Germinal center (tissue), 1 donor: ENCODE measurements at regions not wholly inside any gene's neighbourhood (a gene's known extent, or its start where the extent isn't known, plus 50 kb on each side); places are given as distances from the start of the nearest gene placed in this dataset.
"Not testable (repeated sequence)": the region's sequence is repeated elsewhere in the genome, so short reads cannot be mapped to it uniquely, and the experiment has no call there.

Experiments
- DNase-seq: peaks from one replicate; pipeline ENCODE4 v3.0.0; 2012; ENCODE audit warnings: mixed read lengths, low spot score

DNA sequence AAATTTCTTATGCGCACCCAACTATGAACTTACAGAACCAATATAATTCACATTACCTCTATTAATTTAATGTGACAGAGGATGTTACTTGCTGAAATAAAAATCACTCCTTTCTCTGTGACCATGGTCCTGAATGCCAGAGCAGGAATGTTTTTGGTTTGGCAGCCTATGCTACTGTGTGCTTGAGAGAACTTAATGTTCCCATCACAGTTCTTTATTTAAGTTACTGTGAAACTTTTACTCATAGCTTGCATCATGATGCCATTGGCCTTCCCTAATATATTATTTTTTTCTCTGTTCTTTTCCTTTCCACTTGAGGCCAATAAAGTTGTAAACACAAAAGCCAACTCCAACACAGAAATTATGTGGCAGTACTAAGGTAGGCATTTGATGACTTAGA, 142.2 kb downstream of the FAM76B start:
- no peak for DNase-seq

GRCh38 chr11:95641495-95641894, 148.1 kb downstream of the FAM76B start:
- DNase-seq = peak; percentile 8

DNA sequence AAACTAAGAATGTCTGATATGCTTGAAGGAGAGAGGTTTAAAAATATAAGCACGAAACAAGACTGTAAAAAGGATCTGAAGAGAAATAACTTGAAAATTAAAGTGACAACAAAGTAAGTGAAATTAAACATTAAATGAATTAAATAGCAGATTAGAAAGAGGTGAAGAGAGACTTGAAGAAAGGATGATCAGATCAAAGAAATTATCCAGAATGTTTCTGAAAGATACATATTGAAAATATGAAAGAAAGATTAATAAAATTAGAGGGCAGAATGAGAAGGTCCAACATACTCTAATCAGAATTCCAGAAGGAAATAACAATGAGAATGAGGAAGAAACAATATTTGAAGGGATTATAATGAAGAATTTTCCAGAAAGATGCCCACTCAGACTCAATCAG, 151.1 kb downstream of the FAM76B start:
- DNase-seq = no peak

- DNase-seq = no peak
Measured at GRCh38 chr11:95625164-95625900, 164.2 kb downstream of the FAM76B start.

- no peak for DNase-seq
Measured at GRCh38 chr11:95616256-95616804, 173.3 kb downstream of the FAM76B start.

- no peak for DNase-seq
Measured at GRCh38 chr11:95611827-95612226, 177.8 kb downstream of the FAM76B start.

DNA sequence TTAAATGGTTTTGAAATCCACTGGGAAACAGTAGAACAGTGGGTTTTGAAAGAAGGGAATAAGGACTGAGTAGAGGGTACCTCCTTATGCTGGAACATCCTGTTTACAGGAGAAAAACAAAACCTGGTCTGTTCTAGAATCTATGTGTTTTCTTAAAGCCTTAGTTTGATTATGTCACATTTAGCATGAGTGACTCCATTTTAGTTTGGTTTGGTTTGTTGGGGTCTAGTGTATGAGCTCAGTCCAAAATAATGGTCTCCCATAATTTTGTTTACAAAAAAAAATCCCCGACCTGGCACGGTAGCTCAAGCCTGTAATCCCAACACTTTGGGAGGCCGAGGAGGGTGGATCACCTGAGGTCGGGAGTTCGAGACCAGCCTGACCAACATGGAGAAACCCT, 179.4 kb downstream of the FAM76B start:
- not testable (repeated sequence) for DNase-seq

- no peak for DNase-seq
Measured at GRCh38 chr11:95608093-95608492, 181.5 kb downstream of the FAM76B start.

DNA sequence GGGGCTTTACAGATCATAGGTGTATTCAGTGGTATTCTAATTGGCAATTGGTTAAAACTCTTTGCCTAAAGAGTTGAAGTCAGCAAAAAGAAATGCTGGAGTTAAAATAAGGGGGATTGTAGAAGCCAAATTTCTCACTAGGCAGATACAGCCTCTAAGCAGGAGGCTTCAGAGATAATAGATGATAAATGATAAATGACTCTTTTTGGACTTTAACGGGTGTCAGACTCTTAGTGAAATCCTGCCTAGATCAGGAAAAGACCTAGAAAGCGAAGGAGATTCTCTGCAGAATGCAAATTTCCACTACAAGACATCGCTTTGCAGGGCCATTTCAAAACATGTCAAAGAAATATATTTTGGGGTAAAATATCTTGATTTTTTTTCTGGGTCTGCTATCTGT, 182.8 kb downstream of the FAM76B start:
- DNase-seq = no peak

- peak; percentile 19 for DNase-seq
Measured at GRCh38 chr11:95605271-95605940, 184.2 kb downstream of the FAM76B start.

DNA sequence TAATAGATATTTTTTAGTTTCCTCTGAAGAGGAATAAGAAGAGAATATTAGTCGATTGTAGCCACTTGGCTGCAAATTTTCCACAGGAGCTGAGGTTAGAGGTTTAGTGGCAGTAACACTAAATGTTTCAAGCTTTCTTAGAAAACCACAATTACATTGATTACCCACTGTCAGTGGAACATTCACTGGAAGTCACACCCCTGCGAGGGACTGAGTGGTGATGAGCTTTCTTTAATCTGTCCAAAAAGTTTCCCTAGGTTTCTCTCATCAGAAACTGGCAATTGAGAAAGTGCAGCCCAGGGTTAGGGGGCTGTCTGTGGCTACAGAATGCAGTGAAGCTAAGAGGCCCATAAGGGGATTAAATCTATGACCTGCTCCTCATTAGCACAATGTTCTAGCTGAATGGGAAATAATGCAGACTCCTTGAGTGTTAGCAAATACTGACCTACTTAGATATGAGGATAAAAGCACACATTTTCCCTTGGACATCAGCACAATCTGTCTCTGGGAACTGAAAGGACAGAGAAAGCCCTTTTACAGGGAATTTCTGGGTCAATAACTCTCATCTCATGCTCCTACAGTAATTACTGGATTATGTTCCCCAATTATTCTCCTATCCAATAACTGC, 189.5 kb downstream of the FAM76B start:
- DNase-seq = no peak

- DNase-seq = no peak
Measured at GRCh38 chr11:95595973-95596489, 193.6 kb downstream of the FAM76B start.

DNA sequence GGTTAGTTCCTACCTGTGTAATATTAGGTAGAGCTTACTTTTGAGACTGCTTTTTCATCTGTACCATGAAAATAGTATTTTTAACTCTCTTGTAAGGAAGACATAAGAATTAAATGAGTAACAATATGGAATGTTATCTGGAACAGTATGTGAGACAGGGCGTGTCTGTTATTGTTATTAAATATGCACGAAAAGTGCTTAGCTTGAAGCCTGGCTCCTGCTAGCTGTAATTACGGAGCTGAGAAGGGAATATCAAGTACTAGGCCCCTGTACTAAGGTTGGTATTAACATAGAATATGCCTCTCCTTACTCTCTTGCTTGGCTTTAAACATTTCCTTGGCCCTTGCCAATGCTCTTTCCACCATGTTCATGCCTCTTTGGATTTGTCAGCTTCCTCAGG, 194.0 kb downstream of the FAM76B start:
- DNase-seq = no peak

DNA sequence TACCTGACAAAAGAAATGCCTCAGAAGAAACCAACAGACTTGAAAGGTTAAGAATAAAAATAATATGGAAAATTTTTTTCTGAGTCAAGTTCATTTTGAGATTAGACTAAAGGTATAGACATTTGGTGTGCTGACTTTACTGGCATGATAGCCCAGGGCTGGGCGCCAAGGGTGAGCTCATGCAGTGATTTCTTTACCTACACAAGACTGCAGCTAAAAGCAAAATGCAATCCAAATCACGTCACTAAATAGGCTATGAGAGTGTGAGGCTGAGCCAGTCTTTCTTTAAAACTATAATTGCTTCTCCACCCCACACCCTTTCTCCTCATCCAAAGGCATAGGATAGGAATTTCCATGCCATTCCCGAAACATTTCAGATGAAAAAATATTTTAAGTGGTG, 196.5 kb downstream of the FAM76B start:
- no peak for DNase-seq

GRCh38 chr11:95592471-95592870, 197.1 kb downstream of the FAM76B start:
- no peak for DNase-seq

- DNase-seq = no peak
Measured at GRCh38 chr11:95589893-95590612, 199.5 kb downstream of the FAM76B start.

DNA sequence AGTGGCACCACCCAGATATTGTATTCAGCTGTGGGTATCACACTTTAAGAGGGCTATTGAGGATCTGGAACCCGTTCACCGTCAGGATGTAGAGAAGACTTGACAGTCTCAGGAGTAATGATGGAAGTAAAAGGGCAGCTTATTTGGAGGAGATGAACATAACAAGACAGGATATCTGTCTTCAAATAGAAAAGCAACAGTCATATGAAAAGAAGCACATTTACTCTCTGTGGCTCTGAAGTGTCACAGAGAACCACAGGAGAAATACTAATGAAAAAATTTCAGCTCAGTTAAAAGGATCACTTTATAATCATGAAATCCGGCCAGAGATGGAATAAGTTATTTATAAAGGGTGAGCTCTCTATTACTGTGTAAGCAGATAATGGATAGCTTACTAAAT, 200.8 kb downstream of the FAM76B start:
- no peak for DNase-seq

DNA sequence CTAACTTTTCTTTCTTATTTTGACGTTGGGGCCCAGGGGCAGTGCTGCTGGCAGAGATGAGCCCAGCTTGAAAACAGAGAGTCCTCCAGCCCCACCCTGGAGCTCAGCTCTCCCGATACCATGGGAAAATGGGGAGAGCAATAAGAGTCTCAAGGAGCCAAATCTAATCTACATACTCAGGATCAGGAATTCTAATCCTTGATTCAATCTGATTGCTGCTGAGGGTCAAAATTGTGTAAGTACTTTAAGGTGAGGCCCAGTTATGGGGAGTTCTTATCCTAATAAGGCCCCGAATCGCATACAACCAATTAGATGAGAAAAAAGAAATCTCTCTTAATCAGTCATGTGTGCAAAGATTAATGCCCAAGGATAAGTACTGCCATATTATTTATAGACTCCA, 202.9 kb downstream of the FAM76B start:
- no peak for DNase-seq

DNA sequence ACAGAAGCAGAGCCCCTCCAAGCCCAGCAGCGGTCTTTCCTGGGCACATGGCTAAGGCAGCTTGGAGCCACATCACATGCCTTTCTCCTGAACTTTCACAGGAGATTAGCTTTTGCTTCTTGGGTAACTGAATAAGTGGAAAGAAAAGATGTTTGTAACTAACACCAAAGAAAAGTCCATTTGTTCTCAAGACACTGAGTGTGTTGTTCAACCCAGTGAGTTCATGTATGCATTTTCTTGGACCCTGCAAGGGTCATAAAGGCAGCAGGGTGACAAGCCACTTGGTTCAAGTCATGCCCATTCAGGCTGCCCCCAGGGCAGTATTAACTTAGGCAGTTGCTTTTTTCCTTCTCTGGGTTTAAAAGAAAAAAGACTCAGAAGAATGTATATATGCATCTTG, 203.4 kb downstream of the FAM76B start:
- no peak for DNase-seq

- no peak for DNase-seq
Measured at GRCh38 chr11:95585752-95586077, 203.9 kb downstream of the FAM76B start.

DNA sequence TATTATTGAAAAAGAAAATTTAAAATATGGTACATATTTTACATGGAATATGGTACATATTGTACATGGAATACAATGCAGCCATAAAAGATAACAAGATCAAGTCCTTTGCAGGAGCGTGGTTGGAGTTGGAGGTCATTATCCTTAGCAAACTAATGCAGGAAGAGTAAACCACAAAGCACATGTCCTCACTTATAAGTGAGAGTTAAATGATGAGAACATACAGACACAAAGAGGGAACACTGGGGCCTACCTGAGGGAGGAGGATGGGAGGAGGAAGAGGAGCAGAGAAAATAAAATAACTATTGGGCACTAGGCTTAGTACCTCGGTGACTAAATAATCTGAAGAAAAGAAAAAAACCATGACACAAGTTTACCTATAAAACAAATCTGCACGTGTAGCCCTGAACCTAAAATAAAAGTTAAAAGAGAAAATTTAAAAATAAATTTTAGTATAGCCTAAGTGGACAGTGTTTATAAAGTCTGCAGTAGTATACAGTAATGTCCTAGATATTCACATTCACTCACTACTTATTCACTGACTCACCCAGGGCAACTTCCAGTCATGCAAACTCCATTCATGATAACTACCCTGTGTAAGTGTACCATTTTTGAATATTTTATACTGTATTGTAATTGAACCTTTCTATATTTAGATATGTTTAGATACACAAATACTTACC, 204.4 kb downstream of the FAM76B start:
- no peak for DNase-seq

- peak; percentile 6 for DNase-seq
Measured at GRCh38 chr11:95584589-95584988, 205.0 kb downstream of the FAM76B start.
